Bronchial epithelial cell (primary cell): ENCODE measurements at regions not wholly inside any gene's neighbourhood (a gene's known extent, or its start where the extent isn't known, plus 50 kb on each side); places are given as distances from the start of the nearest gene placed in this dataset.
"Not testable (repeated sequence)": the region's sequence is repeated elsewhere in the genome, so short reads cannot be mapped to it uniquely, and the experiment has no call there.

Source experiments
- DNase-seq: peaks from one replicate; pipeline ENCODE4 v3.0.0-alpha.2; 2010; ENCODE audit warnings: low read depth
- FAIRE-seq: peaks from 2 replicates; lab custom pipeline; 2011; peaks lifted over from hg19 to GRCh38; lab: Jason Lieb, UNC
- H3K27me3 ChIP-seq: 2 replicates; pipeline ENCODE4 v1.5.1; 2011; ENCODE audit warnings: low read length; ENCODE audit not compliant: control insufficient read depth, insufficient read depth
- H3K36me3 ChIP-seq: 2 replicates; pipeline ENCODE4 v1.5.1; 2011; ENCODE audit warnings: low read length; ENCODE audit not compliant: control insufficient read depth, insufficient read depth
- H3K4me3 ChIP-seq: 2 replicates; pipeline ENCODE4 v1.5.1; 2011; ENCODE audit warnings: mild to moderate bottlenecking, low read depth, low read length, control low read depth
- CTCF ChIP-seq: IDR thresholded peaks from 2 replicates; pipeline ENCODE4 v1.5.1; 2011; ENCODE audit warnings: mild to moderate bottlenecking, moderate library complexity, low read length, control low read depth, inconsistent platforms; ENCODE audit not compliant: insufficient read depth, severe bottlenecking

GRCh38 chr20:48366230-48366629, 461.6 kb downstream of the PREX1 start:
- Histone ChIP-seq H3K4me3 (no peak overlapping the region), H3K27me3 (no peaks in the 10 kb centered on the region), H3K36me3 (no peaks in the 10 kb centered on the region)
- DNase-seq = no peak
- no peak for FAIRE-seq
- TF ChIP-seq CTCF = no peak

GRCh38 chr20:48364688-48365421, 462.9 kb downstream of the PREX1 start:
- FAIRE-seq = no peak
- no peak for TF ChIP-seq CTCF

GRCh38 chr20:48364055-48364454, 463.7 kb downstream of the PREX1 start:
- Histone ChIP-seq H3K36me3 (no peaks in the 10 kb centered on the region), H3K4me3 (no peak overlapping the region), H3K27me3 (no peaks in the 10 kb centered on the region)
- no peak for DNase-seq
- no peak for TF ChIP-seq CTCF
- FAIRE-seq = no peak

More at GRCh38 chr20:48364688-48365421, 462.9 kb downstream of the PREX1 start:
- H3K4me3 ChIP-seq = no peak overlapping the region
- H3K27me3 ChIP-seq = no peaks in the 10 kb centered on the region
- no peaks in the 10 kb centered on the region for H3K36me3 ChIP-seq
- no peak for DNase-seq

- FAIRE-seq (no peak), DNase-seq (no peak)
- TF ChIP-seq CTCF = no peak
- Histone ChIP-seq H3K4me3 (no peak overlapping the region), H3K36me3 (no peaks in the 10 kb centered on the region), H3K27me3 (no peaks in the 10 kb centered on the region)
These were observed 467.3 kb downstream of the PREX1 start for GRCh38 chr20:48360342-48360975.

- H3K4me3 ChIP-seq = no peak overlapping the region
These were observed 468.0 kb downstream of the PREX1 start for GRCh38 chr20:48359692-48360341.

GRCh38 chr20:48359055-48359390, 468.8 kb downstream of the PREX1 start:
- DNase-seq, FAIRE-seq, H3K4me3 ChIP-seq, H3K27me3 ChIP-seq, H3K36me3 ChIP-seq: not testable (repeated sequence)

More at GRCh38 chr20:48359692-48360341, 468.0 kb downstream of the PREX1 start:
- Histone ChIP-seq H3K36me3 (no peaks in the 10 kb centered on the region), H3K27me3 (no peaks in the 10 kb centered on the region)
- FAIRE-seq (no peak), DNase-seq (no peak)
- TF ChIP-seq CTCF = no peak
